ENCODE measurements at regions not wholly inside any gene's neighbourhood (a gene's known extent, or its start where the extent isn't known, plus 50 kb on each side); places are given as distances from the start of the nearest gene placed in this dataset.

GRCh38 chr6:129955584-129955983, 62.8 kb upstream of the L3MBTL3 start:
- Histone ChIP-seq H3K27ac (replicated peaks) (no peak overlapping the region), H3K36me3 (no peaks in the 10 kb centered on the region), H3K27me3 (ENCODE audit: low read depth) (no peaks in the 10 kb centered on the region), H3K4me1 (no peaks in the 10 kb centered on the region), H3K9me3 (replicated peaks) (no peaks in the 10 kb centered on the region), H3K4me3 (no peak overlapping the region)
- no peak for TF ChIP-seq CTCF (IDR thresholded peaks at IDR 0.05; ENCODE audit: borderline replicate concordance)
- intact Hi-C loops (cut with micrococcal nuclease): no loop called here
- no peak for DNase-seq

GRCh38 chr6:129954749-129955431, 63.5 kb upstream of the L3MBTL3 start:
- Histone ChIP-seq H3K27me3 (ENCODE audit: low read depth) (no peaks in the 10 kb centered on the region), H3K36me3 (no peaks in the 10 kb centered on the region), H3K9me3 (replicated peaks) (no peaks in the 10 kb centered on the region), H3K4me1 (no peaks in the 10 kb centered on the region), H3K27ac (replicated peaks) (no peak overlapping the region), H3K4me3 (no peak overlapping the region)
- intact Hi-C loops (cut with micrococcal nuclease): no loop called here
- TF ChIP-seq CTCF (IDR thresholded peaks at IDR 0.05; ENCODE audit: borderline replicate concordance): no peak
- DNase-seq: no peak

- Histone ChIP-seq H3K4me1 (no peaks in the 10 kb centered on the region), H3K9me3 (replicated peaks) (peaks cover 8% of the 10 kb centered on the region), H3K36me3 (no peaks in the 10 kb centered on the region), H3K27me3 (ENCODE audit: low read depth) (peaks cover 16% of the 10 kb centered on the region), H3K27ac (replicated peaks) (no peak overlapping the region), H3K4me3 (no peak overlapping the region)
- intact Hi-C loops (cut with micrococcal nuclease): no loop called here
- no peak for DNase-seq
- TF ChIP-seq CTCF (IDR thresholded peaks at IDR 0.05; ENCODE audit: borderline replicate concordance): no peak
These were observed 70.6 kb upstream of the L3MBTL3 start for GRCh38 chr6:129947797-129948196.

GRCh38 chr6:129946439-129947140, 71.8 kb upstream of the L3MBTL3 start:
- H3K27ac ChIP-seq (replicated peaks): no peak overlapping the region
- no peak for TF ChIP-seq CTCF (IDR thresholded peaks at IDR 0.05; ENCODE audit: borderline replicate concordance)
- H3K4me1 ChIP-seq: no peaks in the 10 kb centered on the region
- intact Hi-C loops (cut with micrococcal nuclease): no loop called here
- peaks cover 22% of the 10 kb centered on the region for H3K27me3 ChIP-seq (ENCODE audit: low read depth)
- H3K9me3 ChIP-seq (replicated peaks): peaks cover 8% of the 10 kb centered on the region
- H3K4me3 ChIP-seq: no peak overlapping the region
- no peak for DNase-seq
- no peaks in the 10 kb centered on the region for H3K36me3 ChIP-seq

GRCh38 chr6:129943637-129944271, 74.6 kb upstream of the L3MBTL3 start:
- no peaks in the 10 kb centered on the region for H3K4me1 ChIP-seq
- DNase-seq: no peak
- no peak for TF ChIP-seq CTCF (IDR thresholded peaks at IDR 0.05; ENCODE audit: borderline replicate concordance)
- H3K27me3 ChIP-seq (ENCODE audit: low read depth): peaks cover 49% of the 10 kb centered on the region
- H3K9me3 ChIP-seq (replicated peaks): peaks cover 8% of the 10 kb centered on the region
- no peak overlapping the region for H3K27ac ChIP-seq (replicated peaks)
- intact Hi-C loops (cut with micrococcal nuclease): no loop called here
- H3K4me3 ChIP-seq: no peak overlapping the region
- H3K36me3 ChIP-seq: no peaks in the 10 kb centered on the region

Data from left ventricle myocardium inferior (tissue), 1 donor.